CD4-positive, alpha-beta T cell (primary cell): ENCODE measurements at regions not wholly inside any gene's neighbourhood (a gene's known extent, or its start where the extent isn't known, plus 50 kb on each side); places are given as distances from the start of the nearest gene placed in this dataset.

Experiments
- ATAC-seq: fragments of 200-7000 bp; cut with Tn5 transposase; one replicate; pipeline ENCODE4 v1.10.0; 2022; ENCODE audit warnings: mild to moderate bottlenecking; ENCODE audit not compliant: poor library complexity
- CTCF ChIA-PET: fragments of 350-600 bp; sonication (Branson Sonifier 250); formaldehyde crosslinking; loops from one replicate; lab custom pipeline; 2021; ENCODE audit warnings: antibody characterized with exemption, inconsistent platforms; lab: Charles Lee
- POLR2A ChIA-PET: fragments of 350-600 bp; sonication (Branson Sonifier 250); formaldehyde crosslinking; loops from one replicate; lab custom pipeline; 2021; ENCODE audit warnings: antibody characterized with exemption, inconsistent platforms; lab: Charles Lee
- DNase-seq, 14 experiments: peaks; one replicate each; pipeline ENCODE4 v3.0.0-alpha.2; 2013 to 2020; ENCODE audit warnings: mixed read lengths in 2 of 14
- H3K27ac ChIP-seq, 2 donors: one replicate each; pipeline versions ENCODE4 v1.5.1 to v1.7.0; 2013; ENCODE audit warnings: low read length in 2 of 2, low read depth in 1 of 2, mild to moderate bottlenecking in 1 of 2
- H3K27me3 ChIP-seq, 2 experiments: 1 replicate in 1 of 2; 2 replicates in 1 of 2; pipeline versions ENCODE4 v1.6.1 to v1.7.0; 2013; ENCODE audit warnings: low read length in 2 of 2, control low read depth in 1 of 2, mild to moderate bottlenecking in 1 of 2, moderate library complexity in 1 of 2; ENCODE audit not compliant: insufficient read depth in 2 of 2, control insufficient read depth in 1 of 2
- H3K36me3 ChIP-seq: one replicate; pipeline ENCODE4 v1.6.1; 2013; ENCODE audit warnings: low read length, control low read depth; ENCODE audit not compliant: insufficient read depth
- H3K4me1 ChIP-seq: one replicate; pipeline ENCODE4 v1.6.1; 2013; ENCODE audit warnings: low read length, control low read depth; ENCODE audit not compliant: insufficient read depth
- H3K4me3 ChIP-seq: one replicate; pipeline ENCODE4 v1.5.1; 2013; ENCODE audit warnings: mild to moderate bottlenecking, low read length, moderate library complexity
- H3K9me3 ChIP-seq, 2 experiments: 1 replicate in 1 of 2; 2 replicates in 1 of 2; pipeline versions ENCODE4 v1.6.1 to v1.7.0; 2013; ENCODE audit warnings: low read length in 2 of 2, mild to moderate bottlenecking in 2 of 2, control low read depth in 1 of 2, moderate library complexity in 1 of 2; ENCODE audit not compliant: control insufficient read depth in 1 of 2, insufficient read depth in 1 of 2
- H3K27ac Mint-ChIP-seq: one replicate; pipeline ENCODE4 v1.8.0; 2020; ENCODE audit warnings: mixed read lengths
- H3K27me3 Mint-ChIP-seq: one replicate; pipeline ENCODE4 v1.8.0; 2021; ENCODE audit warnings: mixed read lengths
- H3K36me3 Mint-ChIP-seq: one replicate; pipeline ENCODE4 v1.8.0; 2021; ENCODE audit warnings: low read depth, mixed read lengths
- H3K4me1 Mint-ChIP-seq: one replicate; pipeline ENCODE4 v1.8.0; 2021; ENCODE audit warnings: low read depth, mixed read lengths
- H3K4me3 Mint-ChIP-seq: one replicate; pipeline ENCODE4 v1.8.0; 2020; ENCODE audit warnings: mild to moderate bottlenecking, mixed read lengths
- H3K9me3 Mint-ChIP-seq: one replicate; pipeline ENCODE4 v1.8.0; 2020; ENCODE audit warnings: mixed read lengths
- CTCF ChIP-seq: fragments of 200-600 bp; IDR thresholded peaks from one replicate; pipeline ENCODE4 v1.8.0; 2022; ENCODE audit warnings: antibody characterized with exemption, mild to moderate bottlenecking
- intact Hi-C, 2 experiments: fragments of 100-400 bp; cut with DNase I in 1 of 2; cut with micrococcal nuclease in 1 of 2; formaldehyde crosslinking; loops; one replicate each; pipeline versions ENCODE4 v1.15.1 to v1.9.0; 2023 to 2025; cut with DNase I, micrococcal nuclease

- ChIA-PET POLR2A (no interaction called here), CTCF (no interaction called here)
- ATAC-seq (no peak), DNase-seq (no peak)
- no peaks in the 10 kb centered on the region for H3K36me3 Mint-ChIP-seq
- H3K4me3 Mint-ChIP-seq = no peak overlapping the region
- intact Hi-C loops = no loop called here
- TF ChIP-seq CTCF = no peak
- H3K4me1 Mint-ChIP-seq = no peaks in the 10 kb centered on the region
- no peak overlapping the region for H3K27ac Mint-ChIP-seq
- H3K27me3 Mint-ChIP-seq = peaks cover 5% of the 10 kb centered on the region
- H3K27ac ChIP-seq = no peak overlapping the region
- H3K27me3 ChIP-seq = no peaks in the 10 kb centered on the region
- H3K9me3 ChIP-seq = peaks cover 0 to 8% of the 10 kb centered on the region in 2 experiments
- H3K9me3 Mint-ChIP-seq = no peaks in the 10 kb centered on the region
- no peak overlapping the region for H3K4me3 ChIP-seq
- no peaks in the 10 kb centered on the region for H3K4me1 ChIP-seq
- H3K36me3 ChIP-seq = no peaks in the 10 kb centered on the region
These were observed 81.6 kb downstream of the UNCX start for GRCh38 chr7:1314021-1314907.

- peaks cover 0 to 6% of the 10 kb centered on the region in 2 experiments for H3K9me3 ChIP-seq
- no peaks in the 10 kb centered on the region for H3K27me3 ChIP-seq
- no peak overlapping the region for H3K27ac Mint-ChIP-seq
- POLR2A ChIA-PET = no interaction called here
- H3K36me3 ChIP-seq = no peaks in the 10 kb centered on the region
- DNase-seq (no peak), ATAC-seq (no peak)
- intact Hi-C loops = no loop called here
- CTCF ChIA-PET = no interaction called here
- H3K4me3 ChIP-seq = no peak overlapping the region
- H3K4me3 Mint-ChIP-seq = no peak overlapping the region
- H3K27ac ChIP-seq = no peak overlapping the region
- no peaks in the 10 kb centered on the region for H3K36me3 Mint-ChIP-seq
- no peak for TF ChIP-seq CTCF
- H3K4me1 Mint-ChIP-seq = no peaks in the 10 kb centered on the region
- H3K4me1 ChIP-seq = no peaks in the 10 kb centered on the region
- no peaks in the 10 kb centered on the region for H3K9me3 Mint-ChIP-seq
- peaks cover 5% of the 10 kb centered on the region for H3K27me3 Mint-ChIP-seq
These were observed 82.3 kb downstream of the UNCX start for GRCh38 chr7:1314908-1315450.

- CTCF ChIA-PET = no interaction called here
- DNase-seq = no peak
These were observed 83.4 kb downstream of the UNCX start for GRCh38 chr7:1316086-1316485.

More at GRCh38 chr7:1316086-1316485, 83.4 kb downstream of the UNCX start:
- Histone ChIP-seq H3K27me3 (no peaks in the 10 kb centered on the region), H3K4me3 (no peak overlapping the region), H3K27ac (no peak overlapping the region), H3K36me3 (no peaks in the 10 kb centered on the region), H3K4me1 (no peaks in the 10 kb centered on the region), H3K9me3 (peaks cover 0 to 12% of the 10 kb centered on the region in 2 experiments)
- Mint-ChIP-seq H3K4me3 (no peak overlapping the region), H3K36me3 (no peaks in the 10 kb centered on the region), H3K9me3 (no peaks in the 10 kb centered on the region), H3K4me1 (no peaks in the 10 kb centered on the region), H3K27ac (no peak overlapping the region), H3K27me3 (peaks cover 5% of the 10 kb centered on the region)
- intact Hi-C loops = no loop called here
- no peak for ATAC-seq
- POLR2A ChIA-PET = no interaction called here
- no peak for TF ChIP-seq CTCF
